ENCODE measurements at regions not wholly inside any gene's neighbourhood (a gene's known extent, or its start where the extent isn't known, plus 50 kb on each side); places are given as distances from the start of the nearest gene placed in this dataset.
"Not testable (repeated sequence)": the region's sequence is repeated elsewhere in the genome, so short reads cannot be mapped to it uniquely, and the experiment has no call there.

GRCh38 chr2:87237570-87238336 is 216.1 kb upstream of the PLGLB1 start:
- in situ Hi-C loops (cut with MboI; ENCODE audit: low pct_unique_long_range_greater_than_20kb, low sequenced_read_pairs, unreplicated experiment); DNase-seq (ENCODE audit: low spot score): not testable (repeated sequence)

GRCh38 chr2:87239558-87240215 is 218.0 kb upstream of the PLGLB1 start:
- DNase-seq (ENCODE audit: low spot score); in situ Hi-C loops (cut with MboI; ENCODE audit: low pct_unique_long_range_greater_than_20kb, low sequenced_read_pairs, unreplicated experiment): not testable (repeated sequence)

- in situ Hi-C loops (cut with MboI; ENCODE audit: low pct_unique_long_range_greater_than_20kb, low sequenced_read_pairs, unreplicated experiment); DNase-seq (ENCODE audit: low spot score): not testable (repeated sequence)
These were observed 224.5 kb upstream of the PLGLB1 start for GRCh38 chr2:87246066-87246717.

- in situ Hi-C loops (cut with MboI; ENCODE audit: low pct_unique_long_range_greater_than_20kb, low sequenced_read_pairs, unreplicated experiment); DNase-seq (ENCODE audit: low spot score): not testable (repeated sequence)
These were observed 230.4 kb upstream of the PLGLB1 start for GRCh38 chr2:87252046-87252445.

GRCh38 chr2:87254562-87254961 is 232.9 kb upstream of the PLGLB1 start:
- DNase-seq (ENCODE audit: low spot score); in situ Hi-C loops (cut with MboI; ENCODE audit: low pct_unique_long_range_greater_than_20kb, low sequenced_read_pairs, unreplicated experiment): not testable (repeated sequence)

- in situ Hi-C loops (cut with MboI; ENCODE audit: low pct_unique_long_range_greater_than_20kb, low sequenced_read_pairs, unreplicated experiment); DNase-seq (ENCODE audit: low spot score): not testable (repeated sequence)
These were observed 233.8 kb upstream of the PLGLB1 start for GRCh38 chr2:87255410-87255809.

GRCh38 chr2:87258887-87259286 is 237.2 kb upstream of the PLGLB1 start:
- in situ Hi-C loops (cut with MboI; ENCODE audit: low pct_unique_long_range_greater_than_20kb, low sequenced_read_pairs, unreplicated experiment); DNase-seq (ENCODE audit: low spot score): not testable (repeated sequence)

- DNase-seq (ENCODE audit: low spot score); in situ Hi-C loops (cut with MboI; ENCODE audit: low pct_unique_long_range_greater_than_20kb, low sequenced_read_pairs, unreplicated experiment): not testable (repeated sequence)
These were observed 240.6 kb upstream of the PLGLB1 start for GRCh38 chr2:87262184-87262702.

- DNase-seq (ENCODE audit: low spot score); in situ Hi-C loops (cut with MboI; ENCODE audit: low pct_unique_long_range_greater_than_20kb, low sequenced_read_pairs, unreplicated experiment): not testable (repeated sequence)
These were observed 242.3 kb upstream of the PLGLB1 start for GRCh38 chr2:87263868-87264518.

- in situ Hi-C loops (cut with MboI; ENCODE audit: low pct_unique_long_range_greater_than_20kb, low sequenced_read_pairs, unreplicated experiment); DNase-seq (ENCODE audit: low spot score): not testable (repeated sequence)
These were observed 253.5 kb upstream of the PLGLB1 start for GRCh38 chr2:87275192-87275591.

GRCh38 chr2:87275974-87276629 is 254.5 kb upstream of the PLGLB1 start:
- DNase-seq (ENCODE audit: low spot score); in situ Hi-C loops (cut with MboI; ENCODE audit: low pct_unique_long_range_greater_than_20kb, low sequenced_read_pairs, unreplicated experiment): not testable (repeated sequence)

GRCh38 chr2:87276673-87277072 is 255.0 kb upstream of the PLGLB1 start:
- DNase-seq (ENCODE audit: low spot score); in situ Hi-C loops (cut with MboI; ENCODE audit: low pct_unique_long_range_greater_than_20kb, low sequenced_read_pairs, unreplicated experiment): not testable (repeated sequence)

GRCh38 chr2:87277734-87278133 is 256.1 kb upstream of the PLGLB1 start:
- DNase-seq (ENCODE audit: low spot score); in situ Hi-C loops (cut with MboI; ENCODE audit: low pct_unique_long_range_greater_than_20kb, low sequenced_read_pairs, unreplicated experiment): not testable (repeated sequence)

- in situ Hi-C loops (cut with MboI; ENCODE audit: low pct_unique_long_range_greater_than_20kb, low sequenced_read_pairs, unreplicated experiment); DNase-seq (ENCODE audit: low spot score): not testable (repeated sequence)
These were observed 259.1 kb upstream of the PLGLB1 start for GRCh38 chr2:87280596-87281355.

- DNase-seq (ENCODE audit: low spot score); in situ Hi-C loops (cut with MboI; ENCODE audit: low pct_unique_long_range_greater_than_20kb, low sequenced_read_pairs, unreplicated experiment): not testable (repeated sequence)
These were observed 262.3 kb upstream of the PLGLB1 start for GRCh38 chr2:87283735-87284470.

- DNase-seq (ENCODE audit: low spot score); in situ Hi-C loops (cut with MboI; ENCODE audit: low pct_unique_long_range_greater_than_20kb, low sequenced_read_pairs, unreplicated experiment): not testable (repeated sequence)
These were observed 262.8 kb upstream of the PLGLB1 start for GRCh38 chr2:87284471-87284772.

Data from GM13977 (cell line).